OCI-LY3 (cell line): ENCODE measurements at regions not wholly inside any gene's neighbourhood (a gene's known extent, or its start where the extent isn't known, plus 50 kb on each side); places are given as distances from the start of the nearest gene placed in this dataset.

Source experiments
- CTCF ChIP-seq: fragments of 200-600, 300-600 bp; sonication (generic); IDR thresholded peaks from 2 replicates; pipeline ENCODE4 v1.5.1; 2014; ENCODE audit warnings: antibody characterized with exemption, low read length, low read depth
- EZH2phosphoT487 ChIP-seq: fragments of 200-600 bp; shearing (Covaris generic); IDR thresholded peaks from 2 replicates; pipeline ENCODE4 v1.6.1; 2018; ENCODE audit warnings: antibody characterized with exemption, mixed run types, low read depth

- TF ChIP-seq CTCF (no peak), EZH2phosphoT487 (no peak)
Measured at GRCh38 chr2:7881466-7881865, 800.4 kb upstream of the ID2 start.
